Glomerular visceral epithelial cell (primary cell): ENCODE measurements at regions not wholly inside any gene's neighbourhood (a gene's known extent, or its start where the extent isn't known, plus 50 kb on each side); places are given as distances from the start of the nearest gene placed in this dataset.

ENCODE experiments used
- DNase-seq: peaks from one replicate; pipeline ENCODE4 v3.0.0-alpha.2; 2016; ENCODE audit errors: extremely low spot score

- DNase-seq = no peak
Observed at GRCh38 chr9:21668516-21668915, 133.9 kb upstream of the MTAP start.

GRCh38 chr9:21669701-21670100, 132.7 kb upstream of the MTAP start:
- DNase-seq = no peak

- no peak for DNase-seq
Observed at GRCh38 chr9:21670374-21670773, 132.1 kb upstream of the MTAP start.

- DNase-seq = no peak
Observed at GRCh38 chr9:21672140-21672539, 130.3 kb upstream of the MTAP start.

DNA sequence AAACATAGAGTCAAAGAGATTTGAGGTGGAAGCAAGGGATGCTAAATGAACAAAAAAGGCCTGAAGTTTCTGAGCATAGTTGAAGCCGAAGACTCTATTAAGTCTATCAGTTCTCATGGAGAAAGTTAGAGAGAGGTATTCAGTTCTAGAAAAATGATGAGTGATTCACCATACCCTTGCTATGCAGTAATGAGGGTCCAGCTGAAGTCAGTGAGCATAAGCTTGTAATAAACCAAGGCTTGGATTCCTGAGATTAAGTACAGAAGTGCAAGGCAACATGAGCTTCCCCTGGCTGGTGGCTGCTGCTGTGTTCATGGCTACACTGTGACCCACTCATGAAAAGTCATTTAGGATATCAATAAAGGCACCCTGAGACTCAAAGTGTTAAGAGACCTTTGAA, 129.7 kb upstream of the MTAP start:
- no peak for DNase-seq

DNA sequence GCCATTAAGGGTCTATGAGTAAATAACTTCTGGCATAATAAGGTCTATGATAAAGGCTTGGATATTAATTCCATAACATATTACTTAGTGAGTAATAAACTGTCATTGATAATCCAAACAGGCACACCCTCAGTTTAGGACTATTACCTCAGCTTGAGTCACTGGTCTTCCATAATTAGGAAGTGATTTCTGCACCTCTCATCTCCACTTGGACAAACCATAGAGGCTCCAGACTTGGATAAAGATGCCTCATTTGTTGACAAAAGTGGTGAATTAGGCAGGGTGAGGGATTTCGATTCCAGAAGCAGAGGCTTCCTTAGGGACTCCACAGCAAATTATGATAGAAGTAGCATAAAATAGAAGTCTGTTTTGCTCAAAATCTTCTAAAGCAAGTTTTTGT, 127.5 kb upstream of the MTAP start:
- no peak for DNase-seq

- DNase-seq = no peak
Observed at GRCh38 chr9:21677387-21677786, 125.0 kb upstream of the MTAP start.

DNA sequence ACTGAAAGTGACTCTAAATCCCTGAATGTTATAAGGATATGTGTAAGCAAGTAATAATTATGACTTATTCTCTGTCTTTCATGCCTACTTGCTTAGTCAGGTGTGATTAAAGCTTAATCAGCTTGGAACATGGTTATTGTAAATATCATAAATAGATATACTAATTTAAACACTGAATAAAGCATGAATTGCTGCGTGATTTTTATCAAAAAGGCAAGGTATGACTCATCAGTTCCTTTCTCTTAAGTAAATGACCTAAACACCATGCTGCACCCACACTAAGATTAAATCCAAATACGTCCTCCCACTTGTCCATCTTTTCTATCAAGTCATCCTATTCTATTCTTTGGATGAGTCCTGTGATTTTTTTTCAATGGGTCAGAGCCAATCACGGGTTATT, 124.6 kb upstream of the MTAP start:
- DNase-seq = peak; percentile 37

DNA sequence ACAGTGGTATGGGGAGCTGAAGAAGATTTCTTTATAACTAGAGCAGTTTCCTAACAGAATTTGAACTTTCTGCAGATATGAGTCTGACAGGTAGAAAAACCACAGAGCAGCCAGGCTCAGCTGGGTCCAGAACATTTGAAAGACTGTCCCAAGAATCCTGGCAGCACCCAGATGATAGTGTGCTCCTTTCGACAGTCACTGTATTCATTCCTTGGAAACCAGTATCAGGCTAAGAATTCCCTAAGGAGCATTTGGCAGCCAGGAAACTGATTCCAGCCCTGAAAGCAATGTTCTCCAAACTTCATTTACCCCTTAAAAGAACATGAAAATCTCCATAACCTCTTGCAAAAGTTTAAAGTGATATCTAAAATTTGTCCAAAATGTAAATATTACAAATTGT, 123.0 kb upstream of the MTAP start:
- DNase-seq = no peak

DNA sequence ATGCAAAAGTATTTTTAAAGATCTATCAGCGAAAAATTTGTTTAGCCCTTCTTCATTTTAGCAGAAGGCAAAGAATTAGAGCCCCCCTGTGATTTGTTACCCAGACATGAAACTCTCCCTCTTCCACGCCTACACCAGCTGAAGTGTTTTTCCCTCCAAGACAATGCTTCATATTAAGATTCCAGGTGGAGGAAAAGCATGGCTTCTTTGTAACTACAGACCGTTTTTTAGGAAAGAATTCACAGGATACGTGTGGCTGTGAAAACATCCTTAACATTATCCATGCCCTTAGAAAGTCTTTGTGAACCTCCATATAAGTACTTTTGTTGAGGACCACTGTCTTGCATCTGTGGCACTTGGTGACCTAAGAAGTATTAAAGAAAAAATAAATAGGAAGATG, 121.8 kb upstream of the MTAP start:
- DNase-seq = no peak

DNA sequence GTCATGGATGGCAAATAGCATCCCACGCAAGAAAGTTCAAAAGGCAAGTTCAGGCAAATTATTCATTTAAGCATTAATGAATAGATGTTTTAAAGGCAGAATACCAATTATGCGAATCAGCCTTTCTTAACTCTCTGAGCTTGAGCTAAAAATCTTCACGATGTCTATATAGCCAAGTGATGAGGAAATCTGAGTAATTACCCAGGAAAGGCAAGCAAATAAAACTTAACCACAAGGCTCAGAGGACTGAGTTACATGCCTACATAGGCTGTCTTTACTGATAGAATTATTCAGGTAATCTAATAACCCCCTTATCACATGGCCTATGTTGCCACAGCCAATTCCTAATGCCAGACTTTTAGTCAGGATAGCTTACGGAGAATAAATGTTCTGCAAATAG, 120.8 kb upstream of the MTAP start:
- DNase-seq = peak; percentile 55

- no peak for DNase-seq
Observed at GRCh38 chr9:21682381-21682780, 120.1 kb upstream of the MTAP start.

DNA sequence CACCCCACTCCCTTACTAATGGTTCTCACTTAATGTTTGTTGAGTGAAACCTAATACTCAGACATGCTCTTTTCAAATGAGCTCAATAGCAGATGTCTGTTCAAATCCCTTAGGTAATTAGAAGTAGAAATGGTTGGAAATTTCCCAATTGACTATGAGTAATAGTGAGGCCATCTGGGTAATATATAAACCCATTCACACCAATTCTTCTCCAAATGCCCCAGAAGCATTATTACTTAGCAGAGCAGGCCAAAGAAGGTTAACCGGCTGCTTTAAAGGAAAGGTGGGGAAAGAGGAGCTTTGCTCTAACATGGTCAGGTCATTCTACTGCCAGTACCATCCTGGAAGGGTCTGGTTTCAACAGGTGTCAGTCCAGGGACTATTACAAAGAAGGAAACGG, 119.5 kb upstream of the MTAP start:
- DNase-seq = peak; percentile 75

DNA sequence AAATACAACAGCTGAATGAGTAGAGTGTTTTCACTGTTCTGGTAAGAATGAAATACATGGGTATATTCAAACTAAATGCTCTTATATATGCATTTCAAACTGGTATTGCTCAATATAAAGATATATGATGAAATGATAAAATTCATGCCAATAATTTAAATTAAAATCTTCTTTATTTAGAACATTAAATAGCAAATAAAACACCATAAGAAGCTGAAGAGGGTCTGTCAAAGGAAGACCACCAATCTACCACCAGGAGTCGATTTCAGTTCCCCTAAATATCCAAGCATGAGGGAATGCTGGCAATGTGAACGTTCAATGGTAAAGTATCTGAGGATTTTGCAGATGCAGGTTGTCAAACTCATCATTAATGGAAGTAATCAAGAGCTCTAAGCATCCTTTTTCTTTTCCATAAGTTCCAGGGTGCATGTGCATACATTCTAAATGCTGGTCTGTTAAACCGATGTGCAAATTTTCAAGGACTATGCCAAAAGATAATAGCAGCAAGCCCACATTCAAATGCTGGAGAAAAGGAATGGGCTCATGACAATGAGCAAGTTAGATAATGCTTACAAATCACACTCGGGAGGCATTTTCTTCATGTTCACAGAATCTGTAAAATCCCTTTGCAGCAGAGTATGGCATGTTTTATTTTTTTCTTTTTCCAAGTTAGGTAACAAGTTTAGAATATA, 118.8 kb upstream of the MTAP start:
- no peak for DNase-seq

DNA sequence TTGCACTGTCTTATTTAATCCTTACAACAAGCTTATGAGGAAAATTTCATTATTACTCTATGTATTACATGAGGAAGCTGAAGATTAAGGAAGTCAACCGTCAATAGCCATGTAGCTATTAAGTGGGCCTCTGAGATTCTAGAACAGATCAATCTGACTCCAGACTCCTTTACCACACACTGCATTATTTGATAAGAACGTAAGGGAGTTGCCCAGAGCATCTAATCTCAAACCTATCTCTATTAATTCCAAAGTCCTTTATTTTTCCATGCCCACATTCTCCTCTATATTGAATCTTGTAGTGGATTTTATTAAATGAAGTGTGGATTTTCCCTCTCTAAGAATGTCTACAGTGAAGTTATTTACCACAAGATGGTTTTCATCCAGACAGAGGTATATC, 118.2 kb upstream of the MTAP start:
- DNase-seq = no peak

DNA sequence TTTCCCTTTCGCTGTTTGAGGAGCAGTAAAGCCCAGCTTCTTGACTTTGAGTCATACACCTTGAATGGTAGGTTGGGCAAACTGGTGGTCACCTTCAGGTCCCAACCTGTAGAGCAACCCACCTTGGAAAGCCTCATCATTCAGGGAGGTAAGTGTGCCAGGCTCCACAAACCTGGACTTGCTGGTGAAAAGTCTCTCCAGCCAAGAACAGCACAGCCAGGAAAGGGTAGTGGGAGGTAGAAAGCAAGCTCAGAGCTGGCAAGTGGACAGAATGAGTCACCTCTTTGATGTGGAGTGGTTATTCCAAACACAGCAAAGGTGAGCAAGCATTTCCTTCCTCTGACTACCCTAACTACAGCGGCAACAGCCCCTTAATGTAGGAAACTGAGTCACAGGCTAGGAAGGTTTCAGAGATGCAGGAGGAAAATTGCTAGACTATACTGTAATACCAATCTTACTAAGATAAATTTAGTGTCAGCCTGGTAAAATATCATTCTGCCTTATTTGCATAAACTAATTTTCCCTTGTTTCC, 117.5 kb upstream of the MTAP start:
- DNase-seq = peak; percentile 83

DNA sequence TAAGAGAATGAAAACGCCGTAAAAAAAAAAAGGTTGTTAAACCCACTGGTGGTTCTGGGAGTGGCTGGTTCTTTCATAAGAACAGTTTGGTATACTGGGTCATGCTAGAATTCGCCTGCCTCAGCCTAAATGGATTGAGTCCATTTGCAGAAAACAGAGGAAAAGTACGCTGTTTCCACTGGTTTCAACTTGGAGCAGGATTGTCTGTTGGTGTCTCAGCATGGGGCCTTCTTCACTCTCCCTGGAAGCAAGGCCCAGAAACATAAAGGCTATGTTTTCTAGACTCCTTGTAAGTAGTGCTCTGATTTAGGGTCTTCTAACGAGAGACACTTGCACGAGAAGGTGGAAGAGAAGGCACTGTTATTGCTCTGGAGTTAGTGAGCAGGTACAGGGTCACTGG, 116.9 kb upstream of the MTAP start:
- DNase-seq = no peak

DNA sequence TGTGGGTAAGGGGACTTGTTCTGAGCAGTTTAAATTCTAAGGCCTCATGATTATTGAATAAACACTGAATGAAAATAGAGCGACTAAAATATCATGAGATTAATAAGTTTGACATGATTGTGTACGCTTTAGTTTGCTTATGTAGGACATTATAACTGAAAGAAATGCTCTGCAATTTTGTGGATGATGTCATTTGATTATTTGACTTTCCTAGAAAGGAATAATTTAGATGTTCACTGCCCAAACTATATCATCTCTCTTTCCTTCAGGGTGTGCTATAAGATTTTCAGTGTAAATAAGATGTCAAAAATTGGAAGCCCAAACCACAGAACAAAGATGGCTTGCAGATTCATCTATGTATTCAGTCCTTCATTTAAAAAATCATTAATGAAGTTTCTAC, 115.7 kb upstream of the MTAP start:
- no peak for DNase-seq

DNA sequence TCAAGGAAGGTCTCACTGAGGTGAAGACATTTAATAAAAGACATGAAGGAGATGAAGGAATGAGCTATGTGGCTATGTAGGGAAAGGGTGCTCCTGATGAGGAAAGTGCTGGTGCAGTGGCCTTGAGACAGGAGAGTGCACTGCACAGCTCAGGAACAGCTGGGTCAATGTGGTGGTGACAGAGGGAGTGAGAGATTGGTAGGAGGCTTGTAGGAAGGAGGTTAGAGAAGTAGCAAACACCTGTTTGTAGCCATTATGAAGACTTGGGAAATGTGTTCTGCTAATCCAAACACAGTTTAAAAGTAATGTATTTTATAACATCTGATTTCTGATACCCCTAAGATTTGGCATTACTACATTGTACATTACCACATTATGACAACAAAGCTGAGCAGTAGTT, 115.1 kb upstream of the MTAP start:
- DNase-seq = no peak

DNA sequence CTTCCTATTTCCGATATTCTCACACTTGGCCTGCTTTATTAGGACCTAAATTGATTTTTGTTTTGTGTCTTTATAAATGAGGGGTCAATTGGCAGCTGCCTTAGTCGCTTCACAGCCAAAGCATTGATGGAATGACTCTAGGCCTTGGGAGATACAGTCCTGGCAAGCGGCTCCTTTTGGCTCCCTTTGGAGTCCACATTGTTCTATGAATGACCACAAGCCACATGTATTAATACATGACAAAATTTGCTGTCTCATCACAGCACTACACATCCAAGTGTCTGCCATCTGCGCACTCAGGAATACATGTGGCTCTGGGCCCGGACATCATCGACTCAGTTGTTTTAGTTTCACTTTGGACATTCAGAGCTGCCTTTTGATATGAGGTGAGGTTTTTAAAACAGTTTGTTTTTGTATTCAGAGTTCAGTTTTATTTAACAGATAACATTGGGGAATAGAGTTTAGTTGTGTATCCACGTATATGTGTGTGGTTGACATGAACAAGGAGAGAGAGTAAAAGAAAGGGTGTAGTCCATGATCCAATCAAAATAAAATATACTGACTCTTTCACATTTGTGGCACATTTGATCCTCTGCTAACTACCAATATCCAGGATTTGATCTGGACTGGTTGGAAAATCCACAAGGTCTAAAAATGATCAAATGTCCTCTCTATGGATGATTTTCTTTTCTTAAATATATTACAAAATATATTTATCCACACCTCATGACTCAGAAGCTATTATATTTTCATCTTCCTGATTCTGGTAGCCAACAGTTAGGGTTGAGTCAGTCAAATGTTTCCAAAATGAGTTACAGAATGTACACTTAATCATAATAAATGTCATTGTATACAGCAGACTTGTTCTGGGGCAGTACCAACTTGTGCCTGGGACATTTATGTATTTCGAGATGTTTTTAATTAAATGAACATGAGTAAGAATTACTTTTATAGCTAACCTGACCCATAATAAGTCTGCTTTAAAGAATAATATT, 114.0 kb upstream of the MTAP start:
- DNase-seq = peak; percentile 25

DNA sequence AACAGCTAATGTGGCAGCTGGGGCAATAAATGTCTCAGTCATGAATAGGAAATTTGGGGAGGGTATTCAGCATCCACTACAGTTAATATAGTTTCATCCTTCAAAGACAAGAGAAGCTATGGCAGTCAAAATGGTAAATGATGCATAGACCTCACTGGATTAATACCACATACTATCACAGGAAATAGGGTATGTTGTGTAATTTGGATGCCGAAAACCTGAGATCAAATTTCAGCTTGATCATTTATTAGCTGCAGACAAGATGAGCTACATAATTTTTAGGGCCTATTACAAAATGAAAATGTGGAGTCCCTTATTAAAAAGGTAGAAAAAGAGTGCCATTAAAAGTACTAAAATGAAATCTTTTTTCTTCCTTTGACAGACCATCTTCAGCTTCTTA, 112.6 kb upstream of the MTAP start:
- DNase-seq = no peak

GRCh38 chr9:21690561-21690960, 111.9 kb upstream of the MTAP start:
- no peak for DNase-seq

GRCh38 chr9:21692390-21692789, 110.0 kb upstream of the MTAP start:
- no peak for DNase-seq
